ENCODE measurements at regions not wholly inside any gene's neighbourhood (a gene's known extent, or its start where the extent isn't known, plus 50 kb on each side); places are given as distances from the start of the nearest gene placed in this dataset.

- Histone ChIP-seq H3K4me3 (no peak overlapping the region), H3K27me3 (no peaks in the 10 kb centered on the region), H3K9me3 (peaks cover 0 to 12% (median 0%) of the 10 kb centered on the region in 4 donors), H3K27ac (no peak overlapping the region), H3K4me1 (no peaks in the 10 kb centered on the region), H3K36me3 (no peaks in the 10 kb centered on the region)
- 91 to 92% methylated on average over 8 of the region's 8 CpGs for WGBS, 2 donors
- DNase-seq (ENCODE audit: low spot score in 2 of 2): no peak
- TF ChIP-seq, protein P1, sequence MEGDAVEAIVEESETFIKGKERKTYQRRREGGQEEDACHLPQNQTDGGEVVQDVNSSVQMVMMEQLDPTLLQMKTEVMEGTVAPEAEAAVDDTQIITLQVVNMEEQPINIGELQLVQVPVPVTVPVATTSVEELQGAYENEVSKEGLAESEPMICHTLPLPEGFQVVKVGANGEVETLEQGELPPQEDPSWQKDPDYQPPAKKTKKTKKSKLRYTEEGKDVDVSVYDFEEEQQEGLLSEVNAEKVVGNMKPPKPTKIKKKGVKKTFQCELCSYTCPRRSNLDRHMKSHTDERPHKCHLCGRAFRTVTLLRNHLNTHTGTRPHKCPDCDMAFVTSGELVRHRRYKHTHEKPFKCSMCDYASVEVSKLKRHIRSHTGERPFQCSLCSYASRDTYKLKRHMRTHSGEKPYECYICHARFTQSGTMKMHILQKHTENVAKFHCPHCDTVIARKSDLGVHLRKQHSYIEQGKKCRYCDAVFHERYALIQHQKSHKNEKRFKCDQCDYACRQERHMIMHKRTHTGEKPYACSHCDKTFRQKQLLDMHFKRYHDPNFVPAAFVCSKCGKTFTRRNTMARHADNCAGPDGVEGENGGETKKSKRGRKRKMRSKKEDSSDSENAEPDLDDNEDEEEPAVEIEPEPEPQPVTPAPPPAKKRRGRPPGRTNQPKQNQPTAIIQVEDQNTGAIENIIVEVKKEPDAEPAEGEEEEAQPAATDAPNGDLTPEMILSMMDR (IDR thresholded peaks at IDR 0.05): no peak
- TF ChIP-seq POLR2A (IDR thresholded peaks at IDR 0.05) (no peak), EP300 (IDR thresholded peaks at IDR 0.05) (no peak)
Measured at GRCh38 chr6:1028723-1029122, 283.2 kb upstream of the FOXQ1 start.

DNA sequence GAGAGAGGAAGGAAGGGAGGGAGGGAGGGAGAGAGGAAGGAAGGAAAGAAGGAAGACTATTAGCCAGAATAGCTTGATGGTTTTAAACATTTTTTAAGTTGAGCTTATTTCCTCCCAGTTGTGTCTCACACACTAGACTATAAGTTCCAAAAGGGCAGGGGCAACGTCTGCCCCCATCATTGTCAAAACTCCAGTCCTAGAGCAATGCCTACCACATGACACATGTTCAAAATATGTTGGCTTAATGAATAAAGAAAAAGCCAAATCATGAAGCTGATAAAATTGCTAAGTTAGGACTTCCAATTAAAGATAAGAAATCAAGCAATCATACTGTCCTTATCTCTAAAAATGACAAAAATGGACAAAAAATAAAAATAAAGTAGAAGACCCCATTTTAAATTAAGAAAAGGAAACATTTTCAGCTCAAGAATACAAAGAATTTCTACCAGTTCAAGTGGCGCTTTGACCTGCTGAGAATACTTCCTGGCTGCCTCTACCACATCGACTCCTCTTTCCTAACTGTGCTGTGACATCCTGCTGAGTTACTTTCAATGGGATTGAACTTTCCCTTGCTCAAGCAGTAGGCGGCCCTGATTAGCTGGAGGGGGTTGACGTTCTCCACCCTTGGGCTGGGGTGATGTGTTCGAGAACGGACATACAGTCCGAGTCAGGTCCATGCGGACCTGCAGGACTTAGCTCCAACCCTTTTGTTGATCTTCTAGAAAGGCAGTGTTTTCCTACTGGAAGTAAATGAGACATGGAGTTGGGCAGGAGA is 283.9 kb upstream of the FOXQ1 start:
- DNase-seq (ENCODE audit: low spot score in 2 of 2): no peak
- no peaks in the 10 kb centered on the region for H3K27me3 ChIP-seq
- no peak overlapping the region for H3K4me3 ChIP-seq
- TF ChIP-seq EP300 (IDR thresholded peaks at IDR 0.05): no peak
- TF ChIP-seq, protein P1 (IDR thresholded peaks at IDR 0.05): no peak
- no peak for TF ChIP-seq POLR2A (IDR thresholded peaks at IDR 0.05)
- H3K27ac ChIP-seq: no peak overlapping the region
- peaks cover 0 to 12% (median 0%) of the 10 kb centered on the region in 4 donors for H3K9me3 ChIP-seq
- H3K4me1 ChIP-seq: no peaks in the 10 kb centered on the region
- H3K36me3 ChIP-seq: no peaks in the 10 kb centered on the region
- WGBS, 2 donors: 73 to 78% methylated on average over 9 of the region's 9 CpGs

DNA sequence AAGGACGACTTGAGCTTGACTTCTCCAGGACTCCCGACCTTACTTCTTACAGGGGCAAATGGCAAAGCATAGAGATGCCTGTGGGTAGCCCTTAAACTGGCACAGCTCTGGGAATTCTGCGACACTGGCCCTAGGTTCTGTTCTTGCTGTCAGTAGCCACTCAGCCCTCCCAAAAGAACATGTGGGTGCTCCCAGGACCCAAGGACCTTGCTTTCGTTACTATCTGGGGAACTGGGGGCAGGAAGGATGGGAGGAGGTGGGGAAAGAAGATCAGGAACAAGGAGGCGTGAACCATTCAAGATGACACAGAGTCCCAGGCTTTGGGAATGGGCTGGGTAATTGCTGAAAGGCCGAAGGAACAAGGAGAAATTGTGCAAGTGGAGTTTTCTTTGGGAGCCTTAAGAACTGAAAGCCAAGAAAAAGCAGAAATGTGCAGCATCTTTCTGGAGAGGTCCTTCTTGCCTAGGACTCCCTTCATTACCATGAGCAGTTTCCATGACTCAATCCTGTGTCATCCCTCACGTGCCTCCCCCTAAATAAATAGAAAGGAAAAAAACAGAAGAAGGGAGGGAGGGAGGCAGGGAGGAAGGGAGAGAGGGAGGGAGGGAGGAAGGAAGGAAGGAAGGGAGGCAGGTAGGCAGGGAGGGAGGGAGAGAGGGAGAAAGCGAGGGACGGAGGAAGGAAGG is 284.6 kb upstream of the FOXQ1 start:
- TF ChIP-seq POLR2A (IDR thresholded peaks at IDR 0.05): no peak
- WGBS, 2 donors: 64 to 69% methylated on average over 9 of the region's 9 CpGs
- DNase-seq (ENCODE audit: low spot score in 2 of 2): no peak
- Histone ChIP-seq H3K27me3 (no peaks in the 10 kb centered on the region), H3K27ac (no peak overlapping the region), H3K4me1 (no peaks in the 10 kb centered on the region), H3K4me3 (no peak overlapping the region), H3K9me3 (peaks cover 0 to 11% (median 0%) of the 10 kb centered on the region in 4 donors), H3K36me3 (no peaks in the 10 kb centered on the region)

- Histone ChIP-seq H3K4me3 (no peak overlapping the region), H3K27ac (no peak overlapping the region), H3K27me3 (no peaks in the 10 kb centered on the region), H3K9me3 (peaks cover 0 to 10% (median 0%) of the 10 kb centered on the region in 4 donors), H3K36me3 (no peaks in the 10 kb centered on the region), H3K4me1 (no peaks in the 10 kb centered on the region)
- TF ChIP-seq EP300 (IDR thresholded peaks at IDR 0.05): no peak
- TF ChIP-seq, protein P1 (IDR thresholded peaks at IDR 0.05): no peak
- no peak for TF ChIP-seq POLR2A (IDR thresholded peaks at IDR 0.05)
- WGBS, 2 donors: 91 to 93% methylated on average over 3 of the region's 3 CpGs
- no peak for DNase-seq (ENCODE audit: low spot score in 2 of 2)
Measured at GRCh38 chr6:1025821-1026220, 286.1 kb upstream of the FOXQ1 start.

- Histone ChIP-seq H3K36me3 (no peaks in the 10 kb centered on the region), H3K27me3 (no peaks in the 10 kb centered on the region), H3K9me3 (peaks cover 0 to 10% (median 0%) of the 10 kb centered on the region in 4 donors), H3K4me3 (no peak overlapping the region), H3K4me1 (no peaks in the 10 kb centered on the region), H3K27ac (no peak overlapping the region)
- TF ChIP-seq POLR2A (IDR thresholded peaks at IDR 0.05) (no peak), EP300 (IDR thresholded peaks at IDR 0.05) (no peak)
- TF ChIP-seq, protein P1 (IDR thresholded peaks at IDR 0.05): no peak
- DNase-seq (ENCODE audit: low spot score in 2 of 2): no peak
- WGBS, 2 donors: 52 to 63% methylated on average over 9 of the region's 9 CpGs
Measured at GRCh38 chr6:1024587-1024986, 287.3 kb upstream of the FOXQ1 start.

Measured in tibial nerve (tissue), 4 donors.